OCI-LY7 (cell line): ENCODE measurements at regions not wholly inside any gene's neighbourhood (a gene's known extent, or its start where the extent isn't known, plus 50 kb on each side); places are given as distances from the start of the nearest gene placed in this dataset.

ENCODE experiments used
- BruUV-seq: library from RNA; stranded (reverse); fragments of 400-500 nt; replicated peaks from 2 replicates; lab custom pipeline; 2021; lab: Mats Ljungman, UMichigan
- CTCF ChIA-PET: fragments of 300-600 bp; sonication (Branson Sonifier 250); formaldehyde crosslinking; loops from one replicate; lab custom pipeline; 2022; ENCODE audit warnings: antibody characterized with exemption; ENCODE audit not compliant: unreplicated experiment; lab: Charles Lee
- POLR2A ChIA-PET: fragments of 300-600 bp; sonication (Branson Sonifier 250); formaldehyde crosslinking; loops from one replicate; lab custom pipeline; 2022; ENCODE audit warnings: antibody characterized with exemption; lab: Charles Lee
- DNase-seq: peaks from one replicate; pipeline ENCODE4 v3.0.0-alpha.2; 2015; ENCODE audit warnings: low spot score
- H2AFZ ChIP-seq: fragments of 200-600 bp; sonication (generic), shearing (Covaris generic); 2 replicates; pipeline ENCODE4 v1.6.1; 2014; ENCODE audit warnings: mild to moderate bottlenecking, antibody characterized with exemption, low read length, moderate library complexity
- H3K27ac ChIP-seq: fragments of 200-600 bp; sonication (generic); 2 replicates; pipeline ENCODE4 v1.5.1; 2014; ENCODE audit warnings: mixed run types, low read depth, mild to moderate bottlenecking, moderate library complexity, low read length, inconsistent platforms; ENCODE audit not compliant: poor library complexity, severe bottlenecking
- H3K36me3 ChIP-seq: fragments of 200-600 bp; sonication (generic); 2 replicates; pipeline ENCODE4 v1.6.1; 2014; ENCODE audit warnings: mild to moderate bottlenecking, antibody characterized with exemption, low read length, moderate library complexity, mixed read lengths; ENCODE audit not compliant: insufficient read depth
- H3K4me1 ChIP-seq: fragments of 200-600 bp; sonication (generic); 2 replicates; pipeline ENCODE4 v1.5.1; 2014; ENCODE audit warnings: mild to moderate bottlenecking, low read length; ENCODE audit not compliant: insufficient read depth, poor library complexity, severe bottlenecking
- H3K4me2 ChIP-seq: fragments of 200-600 bp; sonication (generic); 2 replicates; pipeline ENCODE4 v1.6.1; 2014; ENCODE audit warnings: mild to moderate bottlenecking, low read length
- H3K4me3 ChIP-seq: fragments of 200-600 bp; sonication (generic); 2 replicates; pipeline ENCODE4 v1.5.1; 2014; ENCODE audit warnings: mild to moderate bottlenecking, low read depth, low read length; ENCODE audit not compliant: poor library complexity, severe bottlenecking
- H3K79me2 ChIP-seq: fragments of 200-600 bp; sonication (generic); 2 replicates; pipeline ENCODE4 v1.6.1; 2016; ENCODE audit warnings: low read depth, mild to moderate bottlenecking, low read length, moderate library complexity, mixed read lengths; ENCODE audit not compliant: insufficient read depth
- H3K9me2 ChIP-seq: fragments of 200-600 bp; sonication (generic); 2 replicates; pipeline ENCODE4 v1.6.1; 2016; ENCODE audit warnings: mild to moderate bottlenecking, low read length, mixed read lengths; ENCODE audit not compliant: insufficient read depth
- H3K9me3 ChIP-seq: fragments of 200-600 bp; sonication (generic); 2 replicates; pipeline ENCODE4 v1.6.1; 2014; ENCODE audit warnings: mild to moderate bottlenecking, mixed run types, low read length, mixed read lengths
- H4K20me1 ChIP-seq: fragments of 200-600 bp; sonication (generic); 2 replicates; pipeline ENCODE4 v1.6.1; 2014; ENCODE audit warnings: mild to moderate bottlenecking, antibody characterized with exemption, low read length, moderate library complexity, mixed read lengths; ENCODE audit not compliant: insufficient read depth
- CTCF ChIP-seq: fragments of 200-600 bp; sonication (generic); conservative IDR thresholded peaks from 2 replicates; pipeline ENCODE4 v1.5.1; 2014; ENCODE audit warnings: mild to moderate bottlenecking, antibody characterized with exemption, low read length, moderate library complexity, mixed read lengths
- EZH2phosphoT487 ChIP-seq: fragments of 200-600 bp; sonication (generic); IDR thresholded peaks from 2 replicates; pipeline ENCODE4 v1.6.1; 2018; ENCODE audit warnings: low read depth, borderline replicate concordance, mild to moderate bottlenecking, mixed run types, antibody characterized with exemption, low read length, moderate library complexity, mixed read lengths
- intact Hi-C: fragments of 100-400 bp; cut with micrococcal nuclease; formaldehyde crosslinking; loops from one replicate; pipeline ENCODE4 v1.10.0; 2022; ENCODE audit not compliant: unreplicated experiment

GRCh38 chr20:24850176-24850575 lies 98.9 kb upstream of the CST7 start:
- DNase-seq = no peak
- Histone ChIP-seq H3K9me3 (no peaks in the 10 kb centered on the region), H3K4me3 (no peak overlapping the region), H3K36me3 (no peaks in the 10 kb centered on the region), H3K9me2 (no peaks in the 10 kb centered on the region), H4K20me1 (no peaks in the 10 kb centered on the region), H3K4me1 (no peaks in the 10 kb centered on the region), H3K79me2 (no peaks in the 10 kb centered on the region), H2AFZ (no peak overlapping the region), H3K27ac (no peak overlapping the region), H3K4me2 (no peak overlapping the region)
- ChIA-PET CTCF (no interaction called here), POLR2A (no interaction called here)
- TF ChIP-seq CTCF = no peak
- no peak for TF ChIP-seq EZH2phosphoT487
- intact Hi-C loops = no loop called here
- no TSS peak for BruUV-seq

GRCh38 chr20:24851346-24852019 lies 97.6 kb upstream of the CST7 start:
- Histone ChIP-seq H3K9me2 (no peaks in the 10 kb centered on the region), H3K4me1 (no peaks in the 10 kb centered on the region), H3K9me3 (no peaks in the 10 kb centered on the region), H3K27ac (no peak overlapping the region), H3K36me3 (no peaks in the 10 kb centered on the region), H3K79me2 (no peaks in the 10 kb centered on the region), H4K20me1 (no peaks in the 10 kb centered on the region), H3K4me2 (no peak overlapping the region), H2AFZ (no peak overlapping the region), H3K4me3 (no peak overlapping the region)
- DNase-seq = no peak
- TF ChIP-seq CTCF (no peak), EZH2phosphoT487 (no peak)
- ChIA-PET CTCF (no interaction called here), POLR2A (no interaction called here)
- no TSS peak for BruUV-seq
- intact Hi-C loops = no loop called here

GRCh38 chr20:24853916-24854315 lies 95.2 kb upstream of the CST7 start:
- Histone ChIP-seq H3K4me1 (no peaks in the 10 kb centered on the region), H2AFZ (no peak overlapping the region), H3K9me2 (no peaks in the 10 kb centered on the region), H3K79me2 (no peaks in the 10 kb centered on the region), H3K4me2 (no peak overlapping the region), H3K4me3 (no peak overlapping the region), H3K36me3 (no peaks in the 10 kb centered on the region), H3K9me3 (0 out of 2 replicates have a peak, but pooled peaks cover 4% of the 10 kb centered on the region), H3K27ac (no peak overlapping the region), H4K20me1 (no peaks in the 10 kb centered on the region)
- intact Hi-C loops = no loop called here
- ChIA-PET POLR2A (interaction anchor here (0.7 kb wide), 1 partner anchor 266 kb away, joined by 3 read pairs; no protein-coding TSS in a partner anchor), CTCF (no interaction called here)
- TF ChIP-seq EZH2phosphoT487 (no peak), CTCF (no peak)
- DNase-seq = no peak
- BruUV-seq = no TSS peak
